GM10266 (cell line): ENCODE measurements at regions not wholly inside any gene's neighbourhood (a gene's known extent, or its start where the extent isn't known, plus 50 kb on each side); places are given as distances from the start of the nearest gene placed in this dataset.

Experiments used
- DNase-seq: peaks from one replicate; pipeline ENCODE4 v3.0.0; 2012; ENCODE audit errors: extremely low spot score
- TF ChIP-seq, protein P1 (sequence below): IDR thresholded peaks from 2 replicates; pipeline ENCODE4 v1.5.1; 2012; ENCODE audit warnings: mild to moderate bottlenecking, low read depth; ENCODE audit not compliant: control insufficient read depth, insufficient read depth; ENCODE audit errors: missing control alignments

DNA sequence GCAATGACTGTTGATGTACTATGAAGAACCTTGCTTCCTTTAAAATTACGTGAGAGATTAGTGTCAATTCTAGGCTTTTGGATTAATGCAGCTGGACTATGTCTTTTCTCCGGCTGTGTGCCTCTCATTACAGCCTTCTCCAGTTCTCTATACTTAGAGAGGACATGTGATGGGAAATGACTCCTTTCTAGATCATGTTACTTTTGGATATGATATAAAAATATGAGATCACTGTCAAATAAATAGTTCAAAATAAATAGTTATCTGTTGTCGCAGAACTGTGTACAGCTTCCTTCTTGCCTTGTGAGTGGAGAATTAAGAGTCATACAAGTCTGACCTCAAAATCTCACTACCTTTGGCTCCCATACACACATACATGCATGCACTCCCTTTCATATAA, 592.4 kb downstream of the DIPK2A start:
- TF ChIP-seq, protein P1, sequence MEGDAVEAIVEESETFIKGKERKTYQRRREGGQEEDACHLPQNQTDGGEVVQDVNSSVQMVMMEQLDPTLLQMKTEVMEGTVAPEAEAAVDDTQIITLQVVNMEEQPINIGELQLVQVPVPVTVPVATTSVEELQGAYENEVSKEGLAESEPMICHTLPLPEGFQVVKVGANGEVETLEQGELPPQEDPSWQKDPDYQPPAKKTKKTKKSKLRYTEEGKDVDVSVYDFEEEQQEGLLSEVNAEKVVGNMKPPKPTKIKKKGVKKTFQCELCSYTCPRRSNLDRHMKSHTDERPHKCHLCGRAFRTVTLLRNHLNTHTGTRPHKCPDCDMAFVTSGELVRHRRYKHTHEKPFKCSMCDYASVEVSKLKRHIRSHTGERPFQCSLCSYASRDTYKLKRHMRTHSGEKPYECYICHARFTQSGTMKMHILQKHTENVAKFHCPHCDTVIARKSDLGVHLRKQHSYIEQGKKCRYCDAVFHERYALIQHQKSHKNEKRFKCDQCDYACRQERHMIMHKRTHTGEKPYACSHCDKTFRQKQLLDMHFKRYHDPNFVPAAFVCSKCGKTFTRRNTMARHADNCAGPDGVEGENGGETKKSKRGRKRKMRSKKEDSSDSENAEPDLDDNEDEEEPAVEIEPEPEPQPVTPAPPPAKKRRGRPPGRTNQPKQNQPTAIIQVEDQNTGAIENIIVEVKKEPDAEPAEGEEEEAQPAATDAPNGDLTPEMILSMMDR, result no peak
- DNase-seq, result no peak

DNA sequence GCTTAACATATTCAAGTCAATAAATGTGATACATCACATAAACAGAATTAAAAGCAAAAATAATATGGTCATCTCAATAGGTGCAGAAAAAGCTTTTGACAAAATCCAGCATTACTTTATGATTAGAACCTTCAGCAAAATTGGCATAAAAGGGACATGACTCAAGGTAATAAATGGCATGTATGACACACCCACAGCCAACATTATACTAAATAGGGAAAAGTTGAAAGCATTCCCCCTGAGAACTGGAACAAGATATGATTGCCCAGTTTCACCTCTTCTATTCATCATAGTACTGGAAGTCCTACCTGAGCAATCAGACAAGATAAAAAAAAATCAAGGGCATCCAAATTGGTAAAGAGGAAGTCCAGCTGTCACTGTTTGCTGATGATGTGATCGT, 594.7 kb downstream of the DIPK2A start:
- no peak for DNase-seq
- TF ChIP-seq, protein P1, result no peak

DNA sequence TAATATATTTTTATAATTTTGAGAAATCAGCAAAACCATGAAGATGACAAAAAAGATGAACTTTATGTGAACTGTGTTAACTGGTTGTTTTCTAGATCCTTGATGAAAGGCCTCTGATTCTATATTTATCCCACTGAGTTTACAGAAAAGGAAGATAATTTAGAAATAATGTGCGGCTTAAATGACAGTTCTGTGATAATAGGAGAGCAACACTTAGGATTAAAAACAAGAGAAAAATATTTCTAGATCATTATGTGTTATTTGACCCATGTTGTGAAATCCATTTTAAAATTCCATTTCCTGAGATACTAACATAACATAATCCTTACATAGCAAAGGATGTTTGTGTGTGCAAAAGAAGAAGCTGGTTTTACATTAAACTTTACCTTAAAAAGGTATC, 598.0 kb downstream of the DIPK2A start:
- TF ChIP-seq, protein P1, result no peak
- DNase-seq, result no peak

DNA sequence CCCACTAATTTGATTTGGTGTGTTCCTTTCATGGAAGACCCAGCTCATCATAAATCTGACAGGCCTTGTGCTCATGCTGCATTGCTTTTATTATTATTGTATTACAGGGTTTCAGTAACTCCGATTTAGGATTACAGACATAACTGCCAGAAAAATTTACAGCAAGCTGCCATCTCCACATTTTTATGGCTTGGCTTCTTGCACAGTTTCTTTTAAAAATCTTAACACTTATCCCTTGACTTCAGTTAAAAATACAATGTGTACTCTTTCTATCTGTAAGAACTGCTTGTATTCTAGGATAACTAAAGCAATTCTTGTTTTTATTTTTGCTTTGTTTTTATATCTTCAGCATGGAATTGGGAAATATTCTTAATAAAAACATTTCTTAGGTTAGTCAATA, 612.2 kb downstream of the DIPK2A start:
- no peak for DNase-seq
- TF ChIP-seq, protein P1, result no peak

DNA sequence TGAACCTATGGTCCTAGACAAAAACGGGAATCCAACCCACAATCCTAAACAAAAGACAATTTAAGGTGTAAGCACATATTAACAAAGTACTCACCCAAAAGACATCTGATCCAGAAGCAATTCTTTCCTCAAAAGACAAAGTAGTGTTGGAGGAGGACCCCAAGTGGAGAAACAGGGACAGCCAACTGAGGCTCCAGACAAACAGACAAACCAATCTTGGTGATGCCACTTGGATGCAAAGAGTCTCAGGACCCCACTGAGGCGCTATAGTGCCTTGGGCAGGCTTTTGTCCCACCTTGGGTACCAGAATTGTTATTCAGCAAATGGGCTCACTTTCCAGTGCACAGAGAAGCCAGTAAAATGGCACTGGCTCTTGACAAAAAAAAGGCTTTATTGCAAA, 613.8 kb downstream of the DIPK2A start:
- DNase-seq, result no peak
- TF ChIP-seq, protein P1, result peak; percentile 19

DNA sequence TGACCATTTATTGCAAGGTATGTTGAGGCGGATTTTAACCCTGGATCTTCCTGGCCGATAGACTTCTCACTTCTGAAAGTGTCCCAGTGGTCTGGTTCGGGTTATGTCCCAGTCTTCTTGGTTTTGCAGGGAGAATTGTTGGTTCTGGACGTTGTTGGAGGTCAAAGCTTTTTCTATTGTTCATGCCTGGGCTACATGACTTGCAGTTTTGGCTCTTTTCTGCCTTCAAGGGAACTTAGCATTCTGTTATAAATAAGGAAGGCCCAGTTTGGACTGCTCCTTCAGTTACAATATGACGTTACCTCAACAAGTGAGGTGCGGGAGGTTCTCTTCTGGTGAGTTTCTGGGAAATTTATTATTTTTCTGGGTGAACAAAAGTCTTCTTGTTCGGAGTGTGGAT, 614.3 kb downstream of the DIPK2A start:
- TF ChIP-seq, protein P1, result no peak
- no peak for DNase-seq

DNA sequence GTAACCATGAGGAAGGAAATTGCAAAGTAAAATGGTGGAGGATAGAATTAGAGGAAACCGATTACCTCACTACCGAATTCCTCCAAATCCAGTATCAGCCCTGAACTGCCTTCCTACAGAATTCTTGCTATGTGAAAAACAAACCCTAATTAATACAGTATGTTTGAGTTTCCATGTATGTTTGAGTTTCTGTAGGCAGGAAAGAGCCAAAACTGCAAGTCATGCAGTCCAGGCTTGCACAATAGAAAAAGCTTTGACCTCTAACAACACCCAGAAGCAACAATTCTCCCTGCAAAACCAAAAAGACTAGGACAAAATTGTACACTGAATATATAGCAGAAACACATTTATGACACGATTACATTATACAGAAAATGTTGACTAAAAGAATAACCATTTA, 614.8 kb downstream of the DIPK2A start:
- TF ChIP-seq, protein P1, result no peak
- DNase-seq, result no peak
